ENCODE measurements at regions not wholly inside any gene's neighbourhood (a gene's known extent, or its start where the extent isn't known, plus 50 kb on each side); places are given as distances from the start of the nearest gene placed in this dataset.

DNA sequence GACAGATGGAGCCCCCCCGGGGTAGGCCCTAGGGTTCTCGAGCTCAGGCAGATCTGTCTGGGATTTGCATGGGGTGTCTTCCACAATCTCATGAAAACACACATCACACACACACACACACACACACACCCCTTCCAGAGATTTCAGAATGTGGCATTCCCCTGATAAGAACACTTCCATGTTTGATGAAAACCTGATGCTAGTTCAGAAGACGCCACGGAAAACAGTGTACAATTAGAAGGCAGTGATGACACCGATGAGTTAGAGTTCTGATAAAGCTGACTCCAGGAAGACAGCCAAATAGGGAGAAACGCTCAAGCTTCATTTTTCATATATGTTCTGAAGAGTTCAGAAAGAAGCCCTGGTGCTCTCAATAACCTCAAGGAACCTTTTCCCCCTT lies 438.7 kb upstream of the JARID2 start:
- TF ChIP-seq ZNF446 (CRISPR knock-in tag; IDR thresholded peaks at IDR 0.05) (no peak), ZFP37 (CRISPR knock-in tag; IDR thresholded peaks at IDR 0.05; ENCODE audit: borderline replicate concordance) (no peak), ETV5 (CRISPR knock-in tag; IDR thresholded peaks at IDR 0.05; ENCODE audit: borderline replicate concordance) (no peak), POLR2AphosphoS5 (IDR thresholded peaks at IDR 0.05; ENCODE audit: low read depth, low read length) (no peak), GTF3A (CRISPR knock-in tag; conservative IDR thresholded peaks at IDR 0.05) (no peak)
- no peak for ATAC-seq
- in situ Hi-C loops (cut with HindIII; ENCODE audit: extremely low pct_ligation_motif_present, low pct_unique_long_range_greater_than_20kb) (no loop called here), intact Hi-C loops (cut with micrococcal nuclease; ENCODE audit: unreplicated experiment) (no loop called here)
- DNase-seq (ENCODE audit: low spot score), result no peak
- Histone ChIP-seq H3K4me2 (ENCODE audit: low read depth, low read length) (no peak overlapping the region), H3K4me3 (replicated peaks in 1 of 3; ENCODE audit: insufficient read depth in 1 of 3, low read depth in 2 of 3, low read length in 3 of 3) (no peak overlapping the region), H3K79me2 (ENCODE audit: insufficient read depth, low read length) (no peaks in the 10 kb centered on the region), H3K9me3 (ENCODE audit: low read length) (no peaks in the 10 kb centered on the region), H3K4me1 (ENCODE audit: insufficient read depth, low read length) (peaks cover 8% of the 10 kb centered on the region; the same call in 1 of the 2 replicates), H3K27me3 (ENCODE audit: control insufficient read depth in 1 of 2, insufficient read depth in 2 of 2, low read length in 2 of 2) (peaks cover 3 to 4% of the 10 kb centered on the region in 2 experiments; a peak in 2 of 5 replicates), H3K36me3 (replicated peaks in 1 of 2; ENCODE audit: control insufficient read depth in 1 of 2, insufficient read depth in 2 of 2, low read length in 2 of 2) (no peaks in the 10 kb centered on the region), H2AFZ (ENCODE audit: low read length) (no peak overlapping the region), H3K9ac (ENCODE audit: insufficient read depth, low read depth, low read length) (no peak overlapping the region), H4K20me1 (ENCODE audit: insufficient read depth, low read length) (no peaks in the 10 kb centered on the region), H3K27ac (ENCODE audit: extremely low read length, insufficient read depth, low read length) (no peak overlapping the region)
- FAIRE-seq, result no peak
- CTCF ChIA-PET (ENCODE audit: low intra/inter-chr PET ratio, low total read pairs), result no interaction called here
- POLR2A ChIA-PET, result no interaction called here
- 50% methylated on average over 5 of the region's 6 CpGs for WGBS (ENCODE audit: low lambda C conversion rate)
- no TSS peak for BruUV-seq (replicated peaks)

DNA sequence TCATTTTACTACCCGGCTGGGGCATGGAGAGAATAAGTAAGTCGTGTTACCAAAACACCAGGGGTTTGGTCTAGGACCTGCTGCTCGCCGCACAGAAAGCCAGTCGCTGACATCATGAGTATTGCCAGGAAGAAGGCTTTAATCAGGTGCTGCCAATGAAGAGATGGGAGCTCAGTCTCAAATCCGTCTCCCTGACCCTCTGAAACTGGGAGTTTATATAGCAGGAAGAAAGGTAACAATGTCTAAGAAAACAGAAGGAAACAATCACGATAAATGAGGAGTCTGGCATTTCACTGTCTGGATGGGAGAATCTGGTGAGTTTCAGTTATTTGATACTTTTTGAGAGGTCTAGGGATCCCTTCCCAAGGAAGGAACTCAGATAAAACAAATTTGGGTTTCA lies 437.9 kb upstream of the JARID2 start:
- no peaks in the 10 kb centered on the region for H3K79me2 ChIP-seq (ENCODE audit: insufficient read depth, low read length)
- ATAC-seq (no peak), FAIRE-seq (no peak), DNase-seq (ENCODE audit: low spot score) (no peak)
- peaks cover 8% of the 10 kb centered on the region; the same call in 1 of the 2 replicates for H3K4me1 ChIP-seq (ENCODE audit: insufficient read depth, low read length)
- H4K20me1 ChIP-seq (ENCODE audit: insufficient read depth, low read length), result no peaks in the 10 kb centered on the region
- no peak overlapping the region for H3K4me2 ChIP-seq (ENCODE audit: low read depth, low read length)
- intact Hi-C loops (cut with micrococcal nuclease; ENCODE audit: unreplicated experiment), result no loop called here
- POLR2A ChIA-PET, result no interaction called here
- no peaks in the 10 kb centered on the region for H3K9me3 ChIP-seq (ENCODE audit: low read length)
- H3K27ac ChIP-seq (ENCODE audit: extremely low read length, insufficient read depth, low read length), result no peak overlapping the region
- peaks cover 0 to 3% of the 10 kb centered on the region in 2 experiments; a peak in 2 of 5 replicates for H3K27me3 ChIP-seq (ENCODE audit: control insufficient read depth in 1 of 2, insufficient read depth in 2 of 2, low read length in 2 of 2)
- no peak overlapping the region for H3K4me3 ChIP-seq (replicated peaks in 1 of 3; ENCODE audit: insufficient read depth in 1 of 3, low read depth in 2 of 3, low read length in 3 of 3)
- CTCF ChIA-PET (ENCODE audit: low intra/inter-chr PET ratio, low total read pairs), result no interaction called here
- BruUV-seq (replicated peaks), result no TSS peak
- in situ Hi-C loops (cut with HindIII; ENCODE audit: extremely low pct_ligation_motif_present, low pct_unique_long_range_greater_than_20kb), result no loop called here
- no peaks in the 10 kb centered on the region for H3K36me3 ChIP-seq (replicated peaks in 1 of 2; ENCODE audit: control insufficient read depth in 1 of 2, insufficient read depth in 2 of 2, low read length in 2 of 2)
- WGBS (ENCODE audit: low lambda C conversion rate), result 37% methylated on average over 7 of the region's 7 CpGs
- H3K9ac ChIP-seq (ENCODE audit: insufficient read depth, low read depth, low read length), result no peak overlapping the region
- no peak overlapping the region for H2AFZ ChIP-seq (ENCODE audit: low read length)
- TF ChIP-seq ZNF878 (CRISPR knock-in tag; IDR thresholded peaks at IDR 0.05) (no peak), ZSCAN25 (CRISPR knock-in tag; IDR thresholded peaks at IDR 0.05) (no peak), ZNF224 (CRISPR knock-in tag; IDR thresholded peaks at IDR 0.05) (no peak), KLF9 (CRISPR knock-in tag; IDR thresholded peaks at IDR 0.05; ENCODE audit: low read depth) (no peak)
- TF ChIP-seq, protein P1, sequence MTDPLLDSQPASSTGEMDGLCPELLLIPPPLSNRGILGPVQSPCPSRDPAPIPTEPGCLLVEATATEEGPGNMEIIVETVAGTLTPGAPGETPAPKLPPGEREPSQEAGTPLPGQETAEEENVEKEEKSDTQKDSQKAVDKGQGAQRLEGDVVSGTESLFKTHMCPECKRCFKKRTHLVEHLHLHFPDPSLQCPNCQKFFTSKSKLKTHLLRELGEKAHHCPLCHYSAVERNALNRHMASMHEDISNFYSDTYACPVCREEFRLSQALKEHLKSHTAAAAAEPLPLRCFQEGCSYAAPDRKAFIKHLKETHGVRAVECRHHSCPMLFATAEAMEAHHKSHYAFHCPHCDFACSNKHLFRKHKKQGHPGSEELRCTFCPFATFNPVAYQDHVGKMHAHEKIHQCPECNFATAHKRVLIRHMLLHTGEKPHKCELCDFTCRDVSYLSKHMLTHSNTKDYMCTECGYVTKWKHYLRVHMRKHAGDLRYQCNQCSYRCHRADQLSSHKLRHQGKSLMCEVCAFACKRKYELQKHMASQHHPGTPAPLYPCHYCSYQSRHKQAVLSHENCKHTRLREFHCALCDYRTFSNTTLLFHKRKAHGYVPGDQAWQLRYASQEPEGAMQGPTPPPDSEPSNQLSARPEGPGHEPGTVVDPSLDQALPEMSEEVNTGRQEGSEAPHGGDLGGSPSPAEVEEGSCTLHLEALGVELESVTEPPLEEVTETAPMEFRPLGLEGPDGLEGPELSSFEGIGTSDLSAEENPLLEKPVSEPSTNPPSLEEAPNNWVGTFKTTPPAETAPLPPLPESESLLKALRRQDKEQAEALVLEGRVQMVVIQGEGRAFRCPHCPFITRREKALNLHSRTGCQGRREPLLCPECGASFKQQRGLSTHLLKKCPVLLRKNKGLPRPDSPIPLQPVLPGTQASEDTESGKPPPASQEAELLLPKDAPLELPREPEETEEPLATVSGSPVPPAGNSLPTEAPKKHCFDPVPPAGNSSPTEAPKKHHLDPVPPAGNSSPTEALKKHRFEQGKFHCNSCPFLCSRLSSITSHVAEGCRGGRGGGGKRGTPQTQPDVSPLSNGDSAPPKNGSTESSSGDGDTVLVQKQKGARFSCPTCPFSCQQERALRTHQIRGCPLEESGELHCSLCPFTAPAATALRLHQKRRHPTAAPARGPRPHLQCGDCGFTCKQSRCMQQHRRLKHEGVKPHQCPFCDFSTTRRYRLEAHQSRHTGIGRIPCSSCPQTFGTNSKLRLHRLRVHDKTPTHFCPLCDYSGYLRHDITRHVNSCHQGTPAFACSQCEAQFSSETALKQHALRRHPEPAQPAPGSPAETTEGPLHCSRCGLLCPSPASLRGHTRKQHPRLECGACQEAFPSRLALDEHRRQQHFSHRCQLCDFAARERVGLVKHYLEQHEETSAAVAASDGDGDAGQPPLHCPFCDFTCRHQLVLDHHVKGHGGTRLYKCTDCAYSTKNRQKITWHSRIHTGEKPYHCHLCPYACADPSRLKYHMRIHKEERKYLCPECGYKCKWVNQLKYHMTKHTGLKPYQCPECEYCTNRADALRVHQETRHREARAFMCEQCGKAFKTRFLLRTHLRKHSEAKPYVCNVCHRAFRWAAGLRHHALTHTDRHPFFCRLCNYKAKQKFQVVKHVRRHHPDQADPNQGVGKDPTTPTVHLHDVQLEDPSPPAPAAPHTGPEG (CRISPR knock-in tag; IDR thresholded peaks at IDR 0.05), result no peak
- TF ChIP-seq, protein P2, sequence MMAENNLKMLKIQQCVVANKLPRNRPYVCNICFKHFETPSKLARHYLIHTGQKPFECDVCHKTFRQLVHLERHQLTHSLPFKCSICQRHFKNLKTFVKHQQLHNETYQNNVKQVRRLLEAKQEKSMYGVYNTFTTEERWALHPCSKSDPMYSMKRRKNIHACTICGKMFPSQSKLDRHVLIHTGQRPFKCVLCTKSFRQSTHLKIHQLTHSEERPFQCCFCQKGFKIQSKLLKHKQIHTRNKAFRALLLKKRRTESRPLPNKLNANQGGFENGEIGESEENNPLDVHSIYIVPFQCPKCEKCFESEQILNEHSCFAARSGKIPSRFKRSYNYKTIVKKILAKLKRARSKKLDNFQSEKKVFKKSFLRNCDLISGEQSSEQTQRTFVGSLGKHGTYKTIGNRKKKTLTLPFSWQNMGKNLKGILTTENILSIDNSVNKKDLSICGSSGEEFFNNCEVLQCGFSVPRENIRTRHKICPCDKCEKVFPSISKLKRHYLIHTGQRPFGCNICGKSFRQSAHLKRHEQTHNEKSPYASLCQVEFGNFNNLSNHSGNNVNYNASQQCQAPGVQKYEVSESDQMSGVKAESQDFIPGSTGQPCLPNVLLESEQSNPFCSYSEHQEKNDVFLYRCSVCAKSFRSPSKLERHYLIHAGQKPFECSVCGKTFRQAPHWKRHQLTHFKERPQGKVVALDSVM (CRISPR knock-in tag; IDR thresholded peaks at IDR 0.05), result no peak

All from HepG2 (cell line).